H1 (cell line): ENCODE measurements at regions not wholly inside any gene's neighbourhood (a gene's known extent, or its start where the extent isn't known, plus 50 kb on each side); places are given as distances from the start of the nearest gene placed in this dataset.

ENCODE experiments used
- ATF3 ChIP-seq: IDR thresholded peaks from 2 replicates; pipeline ENCODE4 v1.6.1; 2011; ENCODE audit warnings: low read depth, mild to moderate bottlenecking, low read length; ENCODE audit not compliant: insufficient read depth
- BRCA1 ChIP-seq: IDR thresholded peaks from 2 replicates; pipeline ENCODE4 v1.6.1; 2012; ENCODE audit warnings: low read depth, low read length, improper control_type of control experiment
- CHD2 ChIP-seq: IDR thresholded peaks from 2 replicates; pipeline ENCODE4 v1.6.1; 2012; ENCODE audit warnings: low read length, improper control_type of control experiment
- GABPA ChIP-seq: IDR thresholded peaks from 2 replicates; pipeline ENCODE4 v1.6.1; 2011; ENCODE audit warnings: mild to moderate bottlenecking, low read length, moderate library complexity, borderline replicate concordance; ENCODE audit not compliant: insufficient read depth
- TF ChIP-seq, protein P1 (sequence below): fragments of 300-600 bp; sonication (generic); IDR thresholded peaks from 2 replicates; pipeline ENCODE4 v1.7.1; 2012; ENCODE audit warnings: low read length, moderate library complexity, mild to moderate bottlenecking, inconsistent platforms; ENCODE audit not compliant: insufficient replicate concordance

GRCh38 chr16:64352246-64352645 lies 769.6 kb downstream of the CDH11 start (continued):
- TF ChIP-seq, protein P1, sequence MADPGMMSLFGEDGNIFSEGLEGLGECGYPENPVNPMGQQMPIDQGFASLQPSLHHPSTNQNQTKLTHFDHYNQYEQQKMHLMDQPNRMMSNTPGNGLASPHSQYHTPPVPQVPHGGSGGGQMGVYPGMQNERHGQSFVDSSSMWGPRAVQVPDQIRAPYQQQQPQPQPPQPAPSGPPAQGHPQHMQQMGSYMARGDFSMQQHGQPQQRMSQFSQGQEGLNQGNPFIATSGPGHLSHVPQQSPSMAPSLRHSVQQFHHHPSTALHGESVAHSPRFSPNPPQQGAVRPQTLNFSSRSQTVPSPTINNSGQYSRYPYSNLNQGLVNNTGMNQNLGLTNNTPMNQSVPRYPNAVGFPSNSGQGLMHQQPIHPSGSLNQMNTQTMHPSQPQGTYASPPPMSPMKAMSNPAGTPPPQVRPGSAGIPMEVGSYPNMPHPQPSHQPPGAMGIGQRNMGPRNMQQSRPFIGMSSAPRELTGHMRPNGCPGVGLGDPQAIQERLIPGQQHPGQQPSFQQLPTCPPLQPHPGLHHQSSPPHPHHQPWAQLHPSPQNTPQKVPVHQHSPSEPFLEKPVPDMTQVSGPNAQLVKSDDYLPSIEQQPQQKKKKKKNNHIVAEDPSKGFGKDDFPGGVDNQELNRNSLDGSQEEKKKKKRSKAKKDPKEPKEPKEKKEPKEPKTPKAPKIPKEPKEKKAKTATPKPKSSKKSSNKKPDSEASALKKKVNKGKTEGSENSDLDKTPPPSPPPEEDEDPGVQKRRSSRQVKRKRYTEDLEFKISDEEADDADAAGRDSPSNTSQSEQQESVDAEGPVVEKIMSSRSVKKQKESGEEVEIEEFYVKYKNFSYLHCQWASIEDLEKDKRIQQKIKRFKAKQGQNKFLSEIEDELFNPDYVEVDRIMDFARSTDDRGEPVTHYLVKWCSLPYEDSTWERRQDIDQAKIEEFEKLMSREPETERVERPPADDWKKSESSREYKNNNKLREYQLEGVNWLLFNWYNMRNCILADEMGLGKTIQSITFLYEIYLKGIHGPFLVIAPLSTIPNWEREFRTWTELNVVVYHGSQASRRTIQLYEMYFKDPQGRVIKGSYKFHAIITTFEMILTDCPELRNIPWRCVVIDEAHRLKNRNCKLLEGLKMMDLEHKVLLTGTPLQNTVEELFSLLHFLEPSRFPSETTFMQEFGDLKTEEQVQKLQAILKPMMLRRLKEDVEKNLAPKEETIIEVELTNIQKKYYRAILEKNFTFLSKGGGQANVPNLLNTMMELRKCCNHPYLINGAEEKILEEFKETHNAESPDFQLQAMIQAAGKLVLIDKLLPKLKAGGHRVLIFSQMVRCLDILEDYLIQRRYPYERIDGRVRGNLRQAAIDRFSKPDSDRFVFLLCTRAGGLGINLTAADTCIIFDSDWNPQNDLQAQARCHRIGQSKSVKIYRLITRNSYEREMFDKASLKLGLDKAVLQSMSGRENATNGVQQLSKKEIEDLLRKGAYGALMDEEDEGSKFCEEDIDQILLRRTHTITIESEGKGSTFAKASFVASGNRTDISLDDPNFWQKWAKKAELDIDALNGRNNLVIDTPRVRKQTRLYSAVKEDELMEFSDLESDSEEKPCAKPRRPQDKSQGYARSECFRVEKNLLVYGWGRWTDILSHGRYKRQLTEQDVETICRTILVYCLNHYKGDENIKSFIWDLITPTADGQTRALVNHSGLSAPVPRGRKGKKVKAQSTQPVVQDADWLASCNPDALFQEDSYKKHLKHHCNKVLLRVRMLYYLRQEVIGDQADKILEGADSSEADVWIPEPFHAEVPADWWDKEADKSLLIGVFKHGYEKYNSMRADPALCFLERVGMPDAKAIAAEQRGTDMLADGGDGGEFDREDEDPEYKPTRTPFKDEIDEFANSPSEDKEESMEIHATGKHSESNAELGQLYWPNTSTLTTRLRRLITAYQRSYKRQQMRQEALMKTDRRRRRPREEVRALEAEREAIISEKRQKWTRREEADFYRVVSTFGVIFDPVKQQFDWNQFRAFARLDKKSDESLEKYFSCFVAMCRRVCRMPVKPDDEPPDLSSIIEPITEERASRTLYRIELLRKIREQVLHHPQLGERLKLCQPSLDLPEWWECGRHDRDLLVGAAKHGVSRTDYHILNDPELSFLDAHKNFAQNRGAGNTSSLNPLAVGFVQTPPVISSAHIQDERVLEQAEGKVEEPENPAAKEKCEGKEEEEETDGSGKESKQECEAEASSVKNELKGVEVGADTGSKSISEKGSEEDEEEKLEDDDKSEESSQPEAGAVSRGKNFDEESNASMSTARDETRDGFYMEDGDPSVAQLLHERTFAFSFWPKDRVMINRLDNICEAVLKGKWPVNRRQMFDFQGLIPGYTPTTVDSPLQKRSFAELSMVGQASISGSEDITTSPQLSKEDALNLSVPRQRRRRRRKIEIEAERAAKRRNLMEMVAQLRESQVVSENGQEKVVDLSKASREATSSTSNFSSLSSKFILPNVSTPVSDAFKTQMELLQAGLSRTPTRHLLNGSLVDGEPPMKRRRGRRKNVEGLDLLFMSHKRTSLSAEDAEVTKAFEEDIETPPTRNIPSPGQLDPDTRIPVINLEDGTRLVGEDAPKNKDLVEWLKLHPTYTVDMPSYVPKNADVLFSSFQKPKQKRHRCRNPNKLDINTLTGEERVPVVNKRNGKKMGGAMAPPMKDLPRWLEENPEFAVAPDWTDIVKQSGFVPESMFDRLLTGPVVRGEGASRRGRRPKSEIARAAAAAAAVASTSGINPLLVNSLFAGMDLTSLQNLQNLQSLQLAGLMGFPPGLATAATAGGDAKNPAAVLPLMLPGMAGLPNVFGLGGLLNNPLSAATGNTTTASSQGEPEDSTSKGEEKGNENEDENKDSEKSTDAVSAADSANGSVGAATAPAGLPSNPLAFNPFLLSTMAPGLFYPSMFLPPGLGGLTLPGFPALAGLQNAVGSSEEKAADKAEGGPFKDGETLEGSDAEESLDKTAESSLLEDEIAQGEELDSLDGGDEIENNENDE: no peak
- no peak for TF ChIP-seq BRCA1
- TF ChIP-seq GABPA: no peak
- TF ChIP-seq CHD2: no peak
- no peak for TF ChIP-seq ATF3
